CMK (cell line): ENCODE measurements at regions not wholly inside any gene's neighbourhood (a gene's known extent, or its start where the extent isn't known, plus 50 kb on each side); places are given as distances from the start of the nearest gene placed in this dataset.

Experiments used
- DNase-seq: peaks from one replicate; pipeline ENCODE4 v3.0.0-alpha.2; 2010; ENCODE audit warnings: low read depth

- no peak for DNase-seq
These were observed 120.3 kb upstream of the PLEKHG7 start for GRCh38 chr12:92582475-92582874.

GRCh38 chr12:92581604-92582003 lies 121.2 kb upstream of the PLEKHG7 start:
- DNase-seq: no peak

DNA sequence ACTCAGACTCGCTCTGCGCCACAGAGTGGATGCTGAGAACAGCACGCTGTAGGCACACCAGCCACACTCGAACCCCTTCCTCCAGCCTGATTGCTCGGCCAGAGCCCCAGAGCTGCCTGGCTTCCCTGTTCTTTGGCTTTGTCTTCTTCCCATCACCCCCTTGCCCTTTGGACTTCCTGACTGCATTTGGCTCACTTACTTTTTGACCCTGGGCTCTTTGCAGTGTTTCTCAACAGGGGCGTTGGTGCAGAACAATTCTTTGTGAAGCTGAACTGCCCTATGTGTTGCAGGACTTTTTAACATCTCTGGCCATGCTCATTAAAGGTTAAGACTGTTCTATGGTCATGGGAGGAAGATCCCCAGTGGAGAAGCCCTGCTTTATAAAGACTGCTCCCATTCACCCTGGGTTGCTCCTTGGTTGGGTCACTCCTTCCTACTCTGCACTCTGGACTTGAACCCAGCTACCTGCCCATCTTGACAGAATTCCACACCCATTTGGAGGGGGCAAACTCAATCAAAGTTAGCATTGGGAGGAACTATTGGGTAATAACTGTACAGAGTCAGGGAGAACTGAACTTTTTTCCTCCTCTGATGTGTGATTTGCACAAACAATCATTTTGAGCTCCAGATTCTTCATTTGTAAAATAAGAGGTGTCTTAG lies 127.7 kb upstream of the PLEKHG7 start:
- DNase-seq: no peak

DNA sequence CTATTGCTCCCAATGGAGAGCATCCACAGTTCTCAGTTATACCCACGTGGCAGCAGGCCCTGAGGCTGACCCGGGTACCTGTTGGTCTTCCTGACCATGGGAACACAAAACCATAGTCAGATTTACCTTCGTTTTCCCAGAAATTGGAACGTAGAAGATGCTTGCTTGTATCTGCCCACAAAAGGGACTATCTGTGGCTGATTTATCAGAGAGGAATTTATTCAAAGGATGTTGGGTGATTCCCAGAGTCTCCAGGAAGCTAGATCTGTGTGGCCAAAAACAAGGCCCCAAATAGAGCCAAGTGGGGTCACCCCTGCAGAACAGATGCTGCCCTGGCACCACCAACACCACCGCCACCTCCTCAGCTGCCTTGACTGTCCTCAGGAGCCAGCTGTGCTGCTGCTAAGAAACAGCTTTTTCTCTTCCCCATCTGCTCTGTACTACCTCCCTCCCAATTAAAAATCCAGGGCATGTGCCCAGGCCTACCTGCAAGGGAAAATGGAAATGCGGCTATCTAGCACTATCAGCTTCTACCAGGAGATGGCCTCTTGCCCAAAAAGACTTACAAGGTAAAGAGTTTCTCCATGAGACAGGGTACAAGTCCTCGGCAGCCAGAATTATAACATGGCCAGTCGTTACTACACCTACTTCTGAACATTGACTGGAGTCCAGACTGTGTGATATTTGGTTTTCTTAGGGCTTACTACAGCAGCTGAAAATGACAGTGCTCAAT lies 128.6 kb upstream of the PLEKHG7 start:
- no peak for DNase-seq

- DNase-seq: no peak
These were observed 129.7 kb upstream of the PLEKHG7 start for GRCh38 chr12:92573104-92573503.

DNA sequence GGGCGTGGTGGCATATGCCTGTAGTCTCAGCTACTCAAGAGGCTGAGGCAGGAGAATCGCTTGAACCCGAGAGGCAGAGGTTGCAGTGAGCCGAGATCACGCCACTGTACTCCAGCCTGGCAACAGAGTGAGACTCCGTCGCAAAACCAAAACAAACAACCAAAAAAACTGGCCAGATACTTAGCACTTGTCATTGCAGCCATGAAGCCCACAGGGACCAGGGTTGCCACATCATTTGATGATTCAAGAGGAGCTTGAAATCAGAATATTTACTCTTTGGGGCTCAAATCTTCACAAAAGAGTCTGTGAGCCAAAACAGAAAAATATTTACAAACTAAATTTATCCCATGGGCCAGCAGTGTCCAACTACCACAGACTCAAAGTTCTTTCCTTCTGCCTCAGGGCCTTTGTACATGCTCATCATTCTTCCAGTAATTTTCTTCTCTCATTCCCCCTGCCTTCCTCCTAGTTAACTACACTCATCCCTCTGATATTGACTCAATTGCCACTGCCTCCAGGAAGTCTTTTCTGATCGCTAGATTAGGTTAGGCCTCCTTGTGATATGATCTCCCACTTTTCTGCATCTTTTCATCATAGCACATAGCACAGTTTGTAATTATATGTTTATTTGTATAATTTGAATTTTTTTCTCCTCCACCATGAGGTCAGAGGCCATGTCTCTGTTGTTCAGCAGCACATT lies 130.8 kb upstream of the PLEKHG7 start:
- no peak for DNase-seq

- no peak for DNase-seq
These were observed 131.6 kb upstream of the PLEKHG7 start for GRCh38 chr12:92571169-92571568.

- no peak for DNase-seq
These were observed 132.6 kb upstream of the PLEKHG7 start for GRCh38 chr12:92570056-92570753.

- no peak for DNase-seq
These were observed 134.1 kb upstream of the PLEKHG7 start for GRCh38 chr12:92568691-92569090.

DNA sequence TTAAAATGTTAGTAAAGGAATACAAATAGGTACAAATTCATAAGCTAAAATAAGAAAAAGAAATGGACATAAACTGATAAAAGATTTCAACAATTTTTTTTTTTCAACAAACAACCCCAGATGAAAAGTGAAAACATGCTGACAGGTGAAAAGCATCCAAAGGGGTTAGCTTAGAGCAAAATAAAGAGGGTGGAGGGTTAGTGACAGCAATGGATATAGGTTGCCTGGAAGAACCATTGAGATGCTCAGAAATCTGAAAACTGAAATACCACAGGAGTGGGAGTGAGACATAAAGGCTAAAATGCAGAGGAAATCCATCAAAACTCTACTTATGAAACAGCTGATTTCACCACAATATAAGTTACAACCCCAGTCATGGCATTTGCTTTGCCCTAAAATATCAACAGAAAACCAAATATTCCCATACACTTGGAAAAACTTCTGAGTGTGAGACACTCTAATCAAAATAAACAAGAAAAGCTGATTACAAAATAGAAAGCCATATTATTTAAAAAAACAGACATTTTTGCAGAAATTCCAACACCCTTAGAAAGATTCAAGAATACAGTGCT lies 136.3 kb upstream of the PLEKHG7 start:
- DNase-seq: no peak

- no peak for DNase-seq
These were observed 139.0 kb upstream of the PLEKHG7 start for GRCh38 chr12:92563819-92564218.

DNA sequence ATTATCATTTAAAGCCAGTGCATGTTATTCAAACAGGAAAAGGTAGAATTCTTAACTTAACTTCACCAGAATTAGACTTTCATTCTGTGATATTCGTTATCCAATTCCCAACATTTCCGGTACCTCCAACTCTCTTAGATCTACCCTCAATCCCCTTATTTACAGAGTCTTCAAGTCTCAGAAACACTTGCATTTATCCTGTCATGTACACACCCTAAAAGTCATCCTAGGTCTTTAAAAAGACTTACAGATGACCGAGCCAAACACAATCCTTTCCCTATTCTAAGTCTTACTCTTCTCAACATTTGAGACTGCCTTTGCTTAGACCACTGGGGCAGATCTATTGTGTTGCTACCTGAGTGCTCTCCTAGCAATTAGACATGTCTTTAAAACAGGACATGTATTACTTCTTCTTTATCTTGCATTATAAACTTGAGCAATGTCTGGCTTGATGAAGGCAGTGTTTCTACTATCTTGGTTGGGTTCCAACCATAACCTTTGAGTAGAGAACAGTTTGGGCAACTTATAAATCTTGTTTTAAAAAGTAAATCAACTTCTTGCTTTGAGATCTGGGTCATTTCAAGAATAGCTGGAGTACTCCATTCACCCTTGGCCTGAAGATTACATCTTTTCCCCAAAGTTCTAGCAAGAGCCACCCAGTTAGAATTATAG lies 140.6 kb upstream of the PLEKHG7 start:
- DNase-seq: no peak

- DNase-seq: no peak
These were observed 141.3 kb upstream of the PLEKHG7 start for GRCh38 chr12:92561543-92561899.

DNA sequence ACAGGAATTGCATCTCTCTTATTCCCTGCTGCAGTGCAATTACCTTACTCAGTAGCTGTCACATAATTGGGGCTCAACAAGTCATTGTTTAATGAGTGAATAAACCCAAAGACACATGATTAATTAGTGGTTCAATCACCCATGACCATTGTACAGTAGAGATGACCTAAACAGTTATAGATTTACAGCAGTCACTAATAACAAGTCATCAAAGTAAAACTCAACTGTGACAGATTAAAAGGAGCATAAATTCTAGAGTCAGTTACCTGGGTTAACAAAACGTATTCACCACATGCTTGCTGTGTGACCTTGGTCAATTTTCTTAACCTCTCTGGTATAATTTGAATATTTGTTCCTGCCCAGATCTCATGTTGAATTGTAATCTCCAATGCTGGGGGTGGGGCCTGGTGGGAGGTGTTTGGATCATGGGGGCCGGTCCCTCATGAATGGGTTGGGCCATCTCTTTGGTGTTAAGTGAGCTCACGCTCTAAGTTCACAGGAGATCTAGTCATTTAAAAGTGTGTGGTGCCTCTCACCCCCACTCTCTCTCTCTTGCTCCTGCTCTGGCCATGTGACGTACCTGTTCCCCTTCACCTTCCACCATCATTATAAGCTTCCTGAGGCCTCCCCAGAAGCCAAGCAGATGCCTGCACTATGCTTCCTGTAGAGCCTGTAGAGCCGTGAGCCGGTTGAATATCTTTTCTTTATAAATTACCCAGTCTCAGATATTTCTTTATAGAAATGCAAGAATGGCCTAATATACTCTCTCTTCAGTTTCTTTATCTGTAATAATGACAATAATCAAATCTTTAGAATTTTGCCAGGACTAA lies 141.9 kb upstream of the PLEKHG7 start:
- no peak for DNase-seq

DNA sequence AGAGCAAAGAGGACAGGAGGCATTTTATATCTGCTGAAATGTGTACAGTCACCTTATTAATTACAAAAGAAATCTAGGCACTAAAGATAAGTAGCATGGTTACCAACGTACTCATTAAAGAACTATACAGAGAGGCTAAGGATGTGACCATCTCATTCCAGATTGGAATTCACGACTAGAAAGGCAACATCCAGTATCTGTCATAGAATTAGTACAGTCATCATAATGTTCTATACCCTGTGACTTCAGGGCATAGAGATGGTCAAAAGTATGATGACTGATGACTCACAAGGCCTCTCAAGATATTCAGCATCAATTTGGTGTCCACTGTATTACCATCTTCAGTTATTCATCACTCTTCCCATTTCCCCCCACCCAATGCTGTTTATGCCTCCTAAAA lies 144.0 kb upstream of the PLEKHG7 start:
- no peak for DNase-seq

GRCh38 chr12:92558215-92558773 lies 144.5 kb upstream of the PLEKHG7 start:
- no peak for DNase-seq

- no peak for DNase-seq
These were observed 145.4 kb upstream of the PLEKHG7 start for GRCh38 chr12:92557422-92557724.

GRCh38 chr12:92556637-92557421 lies 146.0 kb upstream of the PLEKHG7 start:
- no peak for DNase-seq

- DNase-seq: no peak
These were observed 146.6 kb upstream of the PLEKHG7 start for GRCh38 chr12:92556141-92556540.
